ENCODE measurements at regions not wholly inside any gene's neighbourhood (a gene's known extent, or its start where the extent isn't known, plus 50 kb on each side); places are given as distances from the start of the nearest gene placed in this dataset.
"Not testable (repeated sequence)": the region's sequence is repeated elsewhere in the genome, so short reads cannot be mapped to it uniquely, and the experiment has no call there.

- H3K4me3 ChIP-seq (ENCODE audit: low read depth, low read length): no peak overlapping the region
- in situ Hi-C loops (cut with HindIII; ENCODE audit: low sequenced_read_pairs): no loop called here
- TF ChIP-seq CTCF (IDR thresholded peaks at IDR 0.05; ENCODE audit: low read depth, low read length): no peak
- no peak for DNase-seq (ENCODE audit: low read depth, low spot score)
Measured at GRCh38 chr1:4179914-4180735, 280.1 kb upstream of the C1orf174 start.

GRCh38 chr1:4186486-4186885, 286.4 kb upstream of the C1orf174 start:
- in situ Hi-C loops (cut with HindIII; ENCODE audit: low sequenced_read_pairs); DNase-seq (ENCODE audit: low read depth, low spot score); H3K4me3 ChIP-seq (ENCODE audit: low read depth, low read length): not testable (repeated sequence)

- no peak for TF ChIP-seq CTCF (IDR thresholded peaks at IDR 0.05; ENCODE audit: low read depth, low read length)
- in situ Hi-C loops (cut with HindIII; ENCODE audit: low sequenced_read_pairs): no loop called here
Measured at GRCh38 chr1:4203501-4203900, 303.4 kb upstream of the C1orf174 start.

GRCh38 chr1:4207183-4207582, 307.1 kb upstream of the C1orf174 start:
- no peak overlapping the region for H3K4me3 ChIP-seq (ENCODE audit: low read depth, low read length)
- TF ChIP-seq CTCF (IDR thresholded peaks at IDR 0.05; ENCODE audit: low read depth, low read length): no peak
- in situ Hi-C loops (cut with HindIII; ENCODE audit: low sequenced_read_pairs): no loop called here
- DNase-seq (ENCODE audit: low read depth, low spot score): no peak

More at GRCh38 chr1:4203501-4203900, 303.4 kb upstream of the C1orf174 start:
- H3K4me3 ChIP-seq (ENCODE audit: low read depth, low read length): no peak overlapping the region
- DNase-seq (ENCODE audit: low read depth, low spot score): no peak

- in situ Hi-C loops (cut with HindIII; ENCODE audit: low sequenced_read_pairs): no loop called here
- TF ChIP-seq CTCF (IDR thresholded peaks at IDR 0.05; ENCODE audit: low read depth, low read length): no peak
- H3K4me3 ChIP-seq (ENCODE audit: low read depth, low read length): no peak overlapping the region
- no peak for DNase-seq (ENCODE audit: low read depth, low spot score)
Measured at GRCh38 chr1:4207842-4208692, 308.0 kb upstream of the C1orf174 start.

- DNase-seq (ENCODE audit: low read depth, low spot score): no peak
- no peak for TF ChIP-seq CTCF (IDR thresholded peaks at IDR 0.05; ENCODE audit: low read depth, low read length)
- no peak overlapping the region for H3K4me3 ChIP-seq (ENCODE audit: low read depth, low read length)
- in situ Hi-C loops (cut with HindIII; ENCODE audit: low sequenced_read_pairs): no loop called here
Measured at GRCh38 chr1:4210043-4210442, 310.0 kb upstream of the C1orf174 start.

GRCh38 chr1:4212796-4213195, 312.7 kb upstream of the C1orf174 start:
- TF ChIP-seq CTCF (IDR thresholded peaks at IDR 0.05; ENCODE audit: low read depth, low read length): no peak
- no peak overlapping the region for H3K4me3 ChIP-seq (ENCODE audit: low read depth, low read length)
- no peak for DNase-seq (ENCODE audit: low read depth, low spot score)
- in situ Hi-C loops (cut with HindIII; ENCODE audit: low sequenced_read_pairs): no loop called here

All from astrocyte of the spinal cord (primary cell).